HEK293 (cell line): ENCODE measurements at regions not wholly inside any gene's neighbourhood (a gene's known extent, or its start where the extent isn't known, plus 50 kb on each side); places are given as distances from the start of the nearest gene placed in this dataset.

ENCODE experiments used
- CTCF ChIA-PET: fragments of 350-600 bp; formaldehyde crosslinking; extraction: SDS; loops from one replicate; lab custom pipeline; 2021; ENCODE audit warnings: antibody characterized with exemption; lab: Yijun Ruan, JAX
- POLR2A ChIA-PET: fragments of 300-600 bp; formaldehyde crosslinking; extraction: SDS; loops from one replicate; lab custom pipeline; 2020; ENCODE audit warnings: antibody characterized with exemption, inconsistent platforms; lab: Yijun Ruan, JAX
- H3K27ac ChIP-seq: fragments of 200-500 bp; sonication (Bioruptor generic); 2 replicates; pipeline ENCODE4 v1.5.1; 2014; ENCODE audit warnings: low read depth, low read length, control low read depth, inconsistent platforms; ENCODE audit errors: extremely low read depth
- H3K36me3 ChIP-seq, 2 experiments: fragments of 200-500 bp in 1 of 2; sonication (Bioruptor generic) in 1 of 2; 1 replicate in 1 of 2; 2 replicates in 1 of 2; pipeline ENCODE4 v1.5.1; 2014 to 2017; ENCODE audit warnings: inconsistent platforms in 2 of 2, low read length in 2 of 2; ENCODE audit not compliant: control insufficient read depth in 2 of 2, insufficient read depth in 1 of 2
- H3K4me1 ChIP-seq: fragments of 200-500 bp; sonication (Bioruptor generic); 2 replicates; pipeline ENCODE4 v1.5.1; 2014; ENCODE audit warnings: mild to moderate bottlenecking, low read length, inconsistent platforms; ENCODE audit not compliant: control insufficient read depth, insufficient read depth
- H3K4me3 ChIP-seq: 2 replicates; pipeline ENCODE4 v1.5.1; 2011; ENCODE audit warnings: low read depth, mild to moderate bottlenecking, control low read depth, low read length, moderate library complexity
- H3K9me3 ChIP-seq: fragments of 200-500 bp; sonication (Bioruptor generic); 2 replicates; pipeline ENCODE4 v1.5.1; 2014; ENCODE audit warnings: low read depth, low read length, inconsistent platforms; ENCODE audit not compliant: control insufficient read depth, insufficient read depth
- BCL11B ChIP-seq: fragments of 450-650 bp; formaldehyde crosslinking; IDR thresholded peaks from 2 replicates; pipeline ENCODE4 v1.5.1; 2016; ENCODE audit warnings: low read depth, missing biosample characterization, missing genetic modification characterization
- EGR2 ChIP-seq: fragments of 450-650 bp; formaldehyde crosslinking; IDR thresholded peaks from 2 replicates; pipeline ENCODE4 v1.5.1; 2016; ENCODE audit warnings: low read depth, missing biosample characterization, missing genetic modification characterization
- FEZF1 ChIP-seq: fragments of 450-650 bp; formaldehyde crosslinking; IDR thresholded peaks from 2 replicates; pipeline ENCODE4 v1.5.1; 2016; ENCODE audit warnings: missing biosample characterization, missing genetic modification characterization
- GLI4 ChIP-seq: fragments of 450-650 bp; formaldehyde crosslinking; IDR thresholded peaks from 2 replicates; pipeline ENCODE4 v1.5.1; 2016; ENCODE audit warnings: missing biosample characterization, missing genetic modification characterization
- GLIS2 ChIP-seq: fragments of 450-650 bp; formaldehyde crosslinking; IDR thresholded peaks from 2 replicates; pipeline ENCODE4 v1.5.1; 2016; ENCODE audit warnings: missing biosample characterization, missing genetic modification characterization
- KLF7 ChIP-seq: fragments of 450-650 bp; formaldehyde crosslinking; IDR thresholded peaks from 2 replicates; pipeline ENCODE4 v1.5.1; 2016; ENCODE audit warnings: missing biosample characterization, missing genetic modification characterization, borderline replicate concordance
- MYNN ChIP-seq: fragments of 450-650 bp; formaldehyde crosslinking; IDR thresholded peaks from 2 replicates; pipeline ENCODE4 v1.5.1; 2016; ENCODE audit warnings: missing biosample characterization, missing genetic modification characterization, borderline replicate concordance
- RBAK ChIP-seq: fragments of 450-650 bp; formaldehyde crosslinking; IDR thresholded peaks from 2 replicates; pipeline ENCODE4 v1.5.1; 2016; ENCODE audit warnings: missing biosample characterization, missing genetic modification characterization
- SCRT1 ChIP-seq: fragments of 450-650 bp; formaldehyde crosslinking; IDR thresholded peaks from 2 replicates; pipeline ENCODE4 v1.5.1; 2016; ENCODE audit warnings: missing biosample characterization, missing genetic modification characterization, borderline replicate concordance
- ZBTB7A ChIP-seq: fragments of 450-650 bp; formaldehyde crosslinking; IDR thresholded peaks from 2 replicates; pipeline ENCODE4 v1.5.1; 2016; ENCODE audit warnings: low read depth, missing biosample characterization, missing genetic modification characterization
- ZNF10 ChIP-seq: fragments of 450-650 bp; formaldehyde crosslinking; IDR thresholded peaks from 2 replicates; pipeline ENCODE4 v1.5.1; 2017; ENCODE audit warnings: missing biosample characterization, missing genetic modification characterization
- ZNF133 ChIP-seq: fragments of 450-650 bp; formaldehyde crosslinking; IDR thresholded peaks from 2 replicates; pipeline ENCODE4 v1.5.1; 2016; ENCODE audit warnings: missing biosample characterization, missing genetic modification characterization
- ZNF146 ChIP-seq: fragments of 450-650 bp; formaldehyde crosslinking; IDR thresholded peaks from 2 replicates; pipeline ENCODE4 v1.5.1; 2016; ENCODE audit warnings: missing biosample characterization, missing genetic modification characterization
- ZNF2 ChIP-seq: fragments of 450-650 bp; formaldehyde crosslinking; IDR thresholded peaks from 2 replicates; pipeline ENCODE4 v1.5.1; 2016; ENCODE audit warnings: missing biosample characterization, missing genetic modification characterization
- ZNF292 ChIP-seq: fragments of 450-650 bp; formaldehyde crosslinking; IDR thresholded peaks from 2 replicates; pipeline ENCODE4 v1.5.1; 2016; ENCODE audit warnings: low read depth, missing biosample characterization, missing genetic modification characterization, borderline replicate concordance
- ZNF324 ChIP-seq: fragments of 450-650 bp; formaldehyde crosslinking; IDR thresholded peaks from 2 replicates; pipeline ENCODE4 v1.5.1; 2016; ENCODE audit warnings: missing biosample characterization, missing genetic modification characterization
- ZNF335 ChIP-seq: fragments of 450-650 bp; formaldehyde crosslinking; conservative IDR thresholded peaks from 2 replicates; pipeline ENCODE4 v1.5.1; 2016; ENCODE audit warnings: missing biosample characterization, missing genetic modification characterization
- ZNF350 ChIP-seq: fragments of 450-650 bp; formaldehyde crosslinking; IDR thresholded peaks from 2 replicates; pipeline ENCODE4 v1.5.0; 2017; ENCODE audit warnings: missing biosample characterization, mild to moderate bottlenecking, missing genetic modification characterization
- ZNF530 ChIP-seq: fragments of 450-650 bp; formaldehyde crosslinking; IDR thresholded peaks from 2 replicates; pipeline ENCODE4 v1.5.1; 2016; ENCODE audit warnings: low read depth, missing biosample characterization, missing genetic modification characterization
- ZNF626 ChIP-seq: fragments of 450-650 bp; sonication (Bioruptor Pico); formaldehyde crosslinking; IDR thresholded peaks from 2 replicates; pipeline ENCODE4 v1.5.1; 2018; ENCODE audit warnings: missing biosample characterization, missing genetic modification characterization, inconsistent platforms
- ZNF660 ChIP-seq: fragments of 450-650 bp; IDR thresholded peaks from 2 replicates; pipeline ENCODE4 v1.5.1; 2018; ENCODE audit warnings: missing biosample characterization, mild to moderate bottlenecking, missing genetic modification characterization
- ZNF677 ChIP-seq: fragments of 450-650 bp; IDR thresholded peaks from 2 replicates; pipeline ENCODE4 v1.5.0; 2018; ENCODE audit warnings: missing biosample characterization, mild to moderate bottlenecking, missing genetic modification characterization, moderate library complexity
- ZNF830 ChIP-seq: fragments of 450-650 bp; IDR thresholded peaks from 2 replicates; pipeline ENCODE4 v1.5.0; 2018; ENCODE audit warnings: missing biosample characterization, missing genetic modification characterization, low read depth, mild to moderate bottlenecking, moderate library complexity
- TF ChIP-seq, protein P1 (sequence below): fragments of 450-650 bp; formaldehyde crosslinking; IDR thresholded peaks from 2 replicates; pipeline ENCODE4 v1.5.0; 2017; ENCODE audit warnings: missing biosample characterization, missing genetic modification characterization, borderline replicate concordance
- TF ChIP-seq, protein P2 (sequence below): fragments of 450-650 bp; formaldehyde crosslinking; IDR thresholded peaks from 2 replicates; pipeline ENCODE4 v1.5.1; 2016; ENCODE audit warnings: missing biosample characterization, missing genetic modification characterization

DNA sequence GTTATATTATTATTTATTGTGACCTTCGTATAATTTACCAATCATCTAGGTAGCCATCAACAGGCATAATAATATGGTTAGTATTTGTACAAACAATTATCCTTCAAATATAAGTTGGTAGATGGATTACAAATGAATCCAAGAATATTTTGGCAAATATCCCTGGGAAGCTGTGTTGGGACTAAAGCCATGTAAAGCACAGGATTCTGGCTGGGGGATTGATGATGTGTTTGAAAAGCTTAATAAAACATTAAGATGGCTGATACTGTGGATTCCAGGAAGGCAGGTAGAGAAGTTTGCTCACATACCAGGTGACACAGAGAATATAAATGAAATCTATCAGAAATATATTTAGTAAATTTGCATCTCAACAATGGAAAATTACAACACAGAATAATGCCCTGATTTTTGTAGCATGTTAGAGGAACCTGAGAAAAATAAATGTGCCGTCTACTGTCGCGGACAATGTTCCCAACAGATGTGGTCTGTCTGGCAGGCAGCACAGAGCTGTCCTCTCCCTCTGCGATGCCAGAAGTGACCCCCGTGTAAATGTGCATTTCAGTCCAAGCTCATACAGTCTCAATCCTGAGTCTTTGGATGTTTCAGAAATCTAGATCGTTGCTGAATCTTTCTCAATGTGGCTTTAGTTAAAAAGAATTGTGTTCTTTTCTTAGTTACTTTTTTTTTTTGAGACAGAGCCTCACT, 125.0 kb downstream of the TEX36 start (continued):
- no peak for TF ChIP-seq ZNF10 (tag by site-specific recombination)
- no peak for TF ChIP-seq KLF7 (tag by site-specific recombination)
- no peak for TF ChIP-seq BCL11B (tag by site-specific recombination)
- TF ChIP-seq, protein P1, sequence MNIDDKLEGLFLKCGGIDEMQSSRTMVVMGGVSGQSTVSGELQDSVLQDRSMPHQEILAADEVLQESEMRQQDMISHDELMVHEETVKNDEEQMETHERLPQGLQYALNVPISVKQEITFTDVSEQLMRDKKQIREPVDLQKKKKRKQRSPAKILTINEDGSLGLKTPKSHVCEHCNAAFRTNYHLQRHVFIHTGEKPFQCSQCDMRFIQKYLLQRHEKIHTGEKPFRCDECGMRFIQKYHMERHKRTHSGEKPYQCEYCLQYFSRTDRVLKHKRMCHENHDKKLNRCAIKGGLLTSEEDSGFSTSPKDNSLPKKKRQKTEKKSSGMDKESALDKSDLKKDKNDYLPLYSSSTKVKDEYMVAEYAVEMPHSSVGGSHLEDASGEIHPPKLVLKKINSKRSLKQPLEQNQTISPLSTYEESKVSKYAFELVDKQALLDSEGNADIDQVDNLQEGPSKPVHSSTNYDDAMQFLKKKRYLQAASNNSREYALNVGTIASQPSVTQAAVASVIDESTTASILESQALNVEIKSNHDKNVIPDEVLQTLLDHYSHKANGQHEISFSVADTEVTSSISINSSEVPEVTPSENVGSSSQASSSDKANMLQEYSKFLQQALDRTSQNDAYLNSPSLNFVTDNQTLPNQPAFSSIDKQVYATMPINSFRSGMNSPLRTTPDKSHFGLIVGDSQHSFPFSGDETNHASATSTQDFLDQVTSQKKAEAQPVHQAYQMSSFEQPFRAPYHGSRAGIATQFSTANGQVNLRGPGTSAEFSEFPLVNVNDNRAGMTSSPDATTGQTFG (tag by site-specific recombination) = no peak
- TF ChIP-seq ZNF830 = no peak
- TF ChIP-seq ZNF335 (tag by site-specific recombination) = no peak

GRCh38 chr10:125557311-125557710, 125.7 kb downstream of the TEX36 start:
- Histone ChIP-seq H3K27ac (no peak overlapping the region), H3K9me3 (no peaks in the 10 kb centered on the region), H3K4me3 (no peak overlapping the region), H3K4me1 (peaks cover 3% of the 10 kb centered on the region; the same call in 1 of the 2 replicates), H3K36me3 (no peaks in the 10 kb centered on the region)
- ChIA-PET POLR2A (no interaction called here), CTCF (interaction anchor here (0.6 kb wide), 2 partner anchors 179 to 1491 kb away, joined by 3 to 5 read pairs; no protein-coding TSS in a partner anchor)
- TF ChIP-seq, protein P2, sequence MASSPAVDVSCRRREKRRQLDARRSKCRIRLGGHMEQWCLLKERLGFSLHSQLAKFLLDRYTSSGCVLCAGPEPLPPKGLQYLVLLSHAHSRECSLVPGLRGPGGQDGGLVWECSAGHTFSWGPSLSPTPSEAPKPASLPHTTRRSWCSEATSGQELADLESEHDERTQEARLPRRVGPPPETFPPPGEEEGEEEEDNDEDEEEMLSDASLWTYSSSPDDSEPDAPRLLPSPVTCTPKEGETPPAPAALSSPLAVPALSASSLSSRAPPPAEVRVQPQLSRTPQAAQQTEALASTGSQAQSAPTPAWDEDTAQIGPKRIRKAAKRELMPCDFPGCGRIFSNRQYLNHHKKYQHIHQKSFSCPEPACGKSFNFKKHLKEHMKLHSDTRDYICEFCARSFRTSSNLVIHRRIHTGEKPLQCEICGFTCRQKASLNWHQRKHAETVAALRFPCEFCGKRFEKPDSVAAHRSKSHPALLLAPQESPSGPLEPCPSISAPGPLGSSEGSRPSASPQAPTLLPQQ (tag by site-specific recombination) = no peak
- no peak for TF ChIP-seq ZNF530 (tag by site-specific recombination)
- no peak for TF ChIP-seq GLIS2 (tag by site-specific recombination)
- TF ChIP-seq ZNF292 (tag by site-specific recombination) = no peak
- TF ChIP-seq ZBTB7A (tag by site-specific recombination) = no peak
- no peak for TF ChIP-seq ZNF2 (tag by site-specific recombination)
- no peak for TF ChIP-seq ZNF350
- TF ChIP-seq ZNF133 (tag by site-specific recombination) = no peak
- TF ChIP-seq RBAK = no peak
- no peak for TF ChIP-seq ZNF146
- no peak for TF ChIP-seq ZNF677 (tag by site-specific recombination)
- TF ChIP-seq ZNF324 (tag by site-specific recombination) = no peak
- TF ChIP-seq ZNF626 (tag by site-specific recombination) = no peak
- no peak for TF ChIP-seq EGR2
- no peak for TF ChIP-seq ZNF660 (tag by site-specific recombination)
- TF ChIP-seq SCRT1 (tag by site-specific recombination) = no peak
- no peak for TF ChIP-seq GLI4
- no peak for TF ChIP-seq FEZF1
- no peak for TF ChIP-seq MYNN
